ENCODE measurements at regions not wholly inside any gene's neighbourhood (a gene's known extent, or its start where the extent isn't known, plus 50 kb on each side); places are given as distances from the start of the nearest gene placed in this dataset.

DNA sequence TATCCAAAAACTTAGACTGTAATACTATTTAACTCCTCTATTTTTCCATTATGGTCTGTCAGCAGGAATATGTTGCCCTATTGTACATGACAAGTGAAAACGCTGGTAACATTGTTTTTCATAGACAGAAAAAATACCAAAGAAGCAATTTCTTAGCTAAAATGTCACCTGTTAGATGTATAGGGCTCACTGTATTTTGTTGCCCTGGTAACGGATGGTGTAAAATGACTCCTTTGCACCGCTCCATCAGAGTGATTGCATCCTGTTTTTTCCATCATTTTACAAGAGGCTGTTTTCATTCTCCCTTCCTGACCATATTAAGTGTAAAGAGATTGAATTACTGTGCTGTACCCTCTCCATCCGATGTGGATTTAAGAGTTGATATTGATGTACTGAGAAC is 460.1 kb upstream of the TLE4 start:
- H3K27me3 ChIP-seq, result no peaks in the 10 kb centered on the region
- H3K27ac ChIP-seq, result no peak overlapping the region
- no peak overlapping the region for H3K4me3 ChIP-seq
- H3K9me3 ChIP-seq, result peaks cover 8 to 13% of the 10 kb centered on the region in 2 donors
- H3K36me3 ChIP-seq, result no peaks in the 10 kb centered on the region
- intact Hi-C loops (cut with DNase I; ENCODE audit: low total_unique reads), result loop anchor here (5.0 kb wide), 1 partner anchor 1216 kb away; no protein-coding TSS in a partner anchor
- TF ChIP-seq POLR2AphosphoS5 (IDR thresholded peaks at IDR 0.05) (no peak), POLR2A (IDR thresholded peaks at IDR 0.05) (no peak), CTCF (IDR thresholded peaks at IDR 0.05) (no peak)
- DNase-seq (ENCODE audit: low spot score in 2 of 2), result no peak
- H3K4me1 ChIP-seq, result no peaks in the 10 kb centered on the region

DNA sequence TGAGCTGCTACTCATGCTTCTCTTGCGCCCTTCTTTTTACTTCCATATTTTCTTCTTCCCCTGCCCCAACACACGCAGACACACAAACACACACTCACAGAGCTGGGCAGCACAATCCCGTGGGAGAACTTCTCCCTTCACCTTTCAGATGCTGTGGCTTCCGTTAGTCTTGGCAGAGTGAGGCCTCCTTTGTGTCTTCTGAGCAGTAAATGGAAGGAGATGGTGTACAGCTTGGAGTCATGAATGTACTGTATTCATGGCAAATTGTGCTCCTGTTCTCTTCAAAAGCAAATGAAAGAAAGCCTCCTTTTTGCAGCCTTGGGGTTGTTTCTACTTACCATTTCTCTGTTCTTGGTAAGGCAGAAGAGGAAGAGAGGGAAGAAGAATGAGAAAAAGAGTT is 456.6 kb upstream of the TLE4 start:
- DNase-seq (ENCODE audit: low spot score in 2 of 2), result no peak
- H3K27ac ChIP-seq, result no peak overlapping the region
- intact Hi-C loops (cut with DNase I; ENCODE audit: low total_unique reads), result no loop called here
- H3K36me3 ChIP-seq, result no peaks in the 10 kb centered on the region
- H3K27me3 ChIP-seq, result no peaks in the 10 kb centered on the region
- H3K4me3 ChIP-seq, result no peak overlapping the region
- H3K9me3 ChIP-seq, result no peaks in the 10 kb centered on the region
- no peaks in the 10 kb centered on the region for H3K4me1 ChIP-seq
- no peak for TF ChIP-seq POLR2A (IDR thresholded peaks at IDR 0.05)
- TF ChIP-seq CTCF (IDR thresholded peaks at IDR 0.05), result no peak
- TF ChIP-seq POLR2AphosphoS5 (IDR thresholded peaks at IDR 0.05), result no peak

DNA sequence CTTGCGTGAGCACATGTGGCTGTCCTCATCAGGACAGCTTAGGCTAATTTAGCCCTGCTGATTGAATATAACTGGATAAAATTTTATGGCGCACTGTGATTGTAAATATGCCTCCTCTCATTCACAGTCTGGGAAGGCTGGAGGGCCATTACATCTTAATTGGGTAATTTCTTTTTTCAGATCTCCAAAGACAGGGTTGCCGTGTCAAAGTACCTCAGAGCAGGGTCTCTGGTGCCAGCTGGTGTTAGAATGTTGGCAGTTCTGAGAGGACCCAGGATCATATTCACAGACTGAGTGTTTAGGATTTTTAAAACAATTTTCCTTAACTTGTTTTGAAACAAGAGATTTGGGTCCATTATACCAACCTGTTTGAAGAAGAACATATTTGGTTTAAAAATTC is 455.7 kb upstream of the TLE4 start:
- no peak overlapping the region for H3K27ac ChIP-seq
- no peak overlapping the region for H3K4me3 ChIP-seq
- no peak for DNase-seq (ENCODE audit: low spot score in 2 of 2)
- no peaks in the 10 kb centered on the region for H3K27me3 ChIP-seq
- no peaks in the 10 kb centered on the region for H3K9me3 ChIP-seq
- no peaks in the 10 kb centered on the region for H3K36me3 ChIP-seq
- H3K4me1 ChIP-seq, result no peaks in the 10 kb centered on the region
- intact Hi-C loops (cut with DNase I; ENCODE audit: low total_unique reads), result no loop called here
- TF ChIP-seq CTCF (IDR thresholded peaks at IDR 0.05) (no peak), POLR2AphosphoS5 (IDR thresholded peaks at IDR 0.05) (no peak), POLR2A (IDR thresholded peaks at IDR 0.05) (no peak)

GRCh38 chr9:79116709-79117108 is 455.1 kb upstream of the TLE4 start:
- DNase-seq (ENCODE audit: low spot score in 2 of 2), result no peak
- Histone ChIP-seq H3K9me3 (no peaks in the 10 kb centered on the region), H3K4me3 (no peak overlapping the region), H3K36me3 (no peaks in the 10 kb centered on the region), H3K27ac (no peak overlapping the region), H3K4me1 (no peaks in the 10 kb centered on the region), H3K27me3 (no peaks in the 10 kb centered on the region)
- intact Hi-C loops (cut with DNase I; ENCODE audit: low total_unique reads), result no loop called here
- TF ChIP-seq POLR2A (IDR thresholded peaks at IDR 0.05) (no peak), POLR2AphosphoS5 (IDR thresholded peaks at IDR 0.05) (no peak), CTCF (IDR thresholded peaks at IDR 0.05) (no peak)

DNA sequence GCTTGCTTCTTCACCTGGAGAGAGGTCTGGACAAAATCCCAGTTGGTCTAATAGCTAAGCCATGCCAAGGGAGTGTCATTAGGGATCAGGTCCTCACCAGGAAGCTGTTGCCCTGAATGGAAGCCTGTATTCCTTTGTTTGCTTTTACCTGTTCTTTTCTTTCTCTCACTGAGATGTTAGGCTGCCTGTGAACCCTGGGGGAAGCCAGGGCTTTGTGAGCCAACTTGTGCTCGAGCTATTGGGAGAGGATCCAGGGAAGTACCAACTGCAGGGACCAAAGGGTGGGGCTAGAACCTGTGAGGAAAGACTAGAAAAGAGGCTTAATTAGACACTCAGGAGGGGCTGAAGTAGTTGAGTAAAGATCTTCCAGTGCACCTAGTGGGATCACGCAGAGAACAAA is 451.2 kb upstream of the TLE4 start:
- intact Hi-C loops (cut with DNase I; ENCODE audit: low total_unique reads), result no loop called here
- Histone ChIP-seq H3K27me3 (no peaks in the 10 kb centered on the region), H3K4me3 (no peak overlapping the region), H3K9me3 (no peaks in the 10 kb centered on the region), H3K27ac (peak overlapping the region in 1 of 2 donors; percentile 66), H3K36me3 (no peaks in the 10 kb centered on the region), H3K4me1 (no peaks in the 10 kb centered on the region)
- DNase-seq (ENCODE audit: low spot score in 2 of 2), result peak in 1 of 2 donors; percentile 30
- no peak for TF ChIP-seq POLR2A (IDR thresholded peaks at IDR 0.05)
- TF ChIP-seq POLR2AphosphoS5 (IDR thresholded peaks at IDR 0.05), result no peak
- no peak for TF ChIP-seq CTCF (IDR thresholded peaks at IDR 0.05)

Data from breast epithelium (tissue), 4 donors.